Chondrocyte (in vitro differentiated cells): ENCODE measurements at regions not wholly inside any gene's neighbourhood (a gene's known extent, or its start where the extent isn't known, plus 50 kb on each side); places are given as distances from the start of the nearest gene placed in this dataset.

Experiments
- DNase-seq: peaks from one replicate; pipeline ENCODE4 v3.0.0; 2021; ENCODE audit warnings: mixed read lengths, low spot score
- H3K27ac Mint-ChIP-seq: one replicate; pipeline ENCODE4 v1.8.0; 2021; ENCODE audit warnings: mild to moderate bottlenecking, moderate library complexity, mixed read lengths; ENCODE audit not compliant: unreplicated experiment
- H3K27me3 Mint-ChIP-seq: 2 replicates; pipeline ENCODE4 v1.8.0; 2021; ENCODE audit warnings: low read depth, mixed read lengths
- H3K36me3 Mint-ChIP-seq: 2 replicates; pipeline ENCODE4 v1.8.0; 2021; ENCODE audit warnings: low read depth, mixed read lengths
- H3K4me1 Mint-ChIP-seq: 2 replicates; pipeline ENCODE4 v1.8.0; 2021; ENCODE audit warnings: low read depth, mild to moderate bottlenecking, mixed read lengths
- H3K4me3 Mint-ChIP-seq: one replicate; pipeline ENCODE4 v1.8.0; 2021; ENCODE audit warnings: mild to moderate bottlenecking, moderate library complexity, mixed read lengths; ENCODE audit not compliant: unreplicated experiment
- H3K9me3 Mint-ChIP-seq: 2 replicates; pipeline ENCODE4 v1.8.0; 2021; ENCODE audit warnings: low read depth, mixed read lengths
- CTCF ChIP-seq: fragments of 200-600 bp; sonication (generic); IDR thresholded peaks from 2 replicates; pipeline ENCODE4 v1.5.0; 2021; ENCODE audit warnings: antibody characterized with exemption, mild to moderate bottlenecking, moderate library complexity

- Mint-ChIP-seq H3K27ac (no peak overlapping the region), H3K36me3 (peaks cover 1% of the 10 kb centered on the region), H3K9me3 (peaks cover 22% of the 10 kb centered on the region), H3K4me3 (no peak overlapping the region), H3K27me3 (peaks cover 2% of the 10 kb centered on the region), H3K4me1 (no peaks in the 10 kb centered on the region)
- DNase-seq = no peak
- no peak for TF ChIP-seq CTCF
These were observed 1073.5 kb downstream of the NAALADL2 start for GRCh38 chr3:175932586-175932985.

- Mint-ChIP-seq H3K27ac (no peak overlapping the region), H3K9me3 (peaks cover 14% of the 10 kb centered on the region), H3K36me3 (no peaks in the 10 kb centered on the region), H3K4me3 (no peak overlapping the region), H3K27me3 (no peaks in the 10 kb centered on the region), H3K4me1 (no peaks in the 10 kb centered on the region)
- no peak for TF ChIP-seq CTCF
- DNase-seq = no peak
These were observed 1060.0 kb downstream of the NAALADL2 start for GRCh38 chr3:175919133-175919532.

GRCh38 chr3:175916191-175916934 is 1057.2 kb downstream of the NAALADL2 start:
- peaks cover 4% of the 10 kb centered on the region for H3K4me1 Mint-ChIP-seq
- H3K9me3 Mint-ChIP-seq = peaks cover 14% of the 10 kb centered on the region
- no peak overlapping the region for H3K27ac Mint-ChIP-seq
- no peak for DNase-seq
- no peak for TF ChIP-seq CTCF
- no peaks in the 10 kb centered on the region for H3K36me3 Mint-ChIP-seq
- no peaks in the 10 kb centered on the region for H3K27me3 Mint-ChIP-seq
- no peak overlapping the region for H3K4me3 Mint-ChIP-seq

- no peak for TF ChIP-seq CTCF
- DNase-seq = no peak
- H3K4me3 Mint-ChIP-seq = no peak overlapping the region
- H3K27me3 Mint-ChIP-seq = no peaks in the 10 kb centered on the region
- H3K27ac Mint-ChIP-seq = no peak overlapping the region
- H3K36me3 Mint-ChIP-seq = no peaks in the 10 kb centered on the region
- H3K9me3 Mint-ChIP-seq = peaks cover 9% of the 10 kb centered on the region
- H3K4me1 Mint-ChIP-seq = peaks cover 4% of the 10 kb centered on the region
These were observed 1055.7 kb downstream of the NAALADL2 start for GRCh38 chr3:175914785-175915184.

- Mint-ChIP-seq H3K27ac (no peak overlapping the region), H3K27me3 (no peaks in the 10 kb centered on the region), H3K36me3 (no peaks in the 10 kb centered on the region), H3K9me3 (peaks cover 4% of the 10 kb centered on the region), H3K4me1 (peaks cover 4% of the 10 kb centered on the region), H3K4me3 (no peak overlapping the region)
- no peak for TF ChIP-seq CTCF
- no peak for DNase-seq
These were observed 1054.2 kb downstream of the NAALADL2 start for GRCh38 chr3:175913286-175913685.
